Mononuclear cell (primary cell): ENCODE measurements at regions not wholly inside any gene's neighbourhood (a gene's known extent, or its start where the extent isn't known, plus 50 kb on each side); places are given as distances from the start of the nearest gene placed in this dataset.
"Not testable (repeated sequence)": the region's sequence is repeated elsewhere in the genome, so short reads cannot be mapped to it uniquely, and the experiment has no call there.

Experiments used
- H3K27me3 ChIP-seq: 2 replicates; pipeline ENCODE4 v1.6.0; 2011; ENCODE audit warnings: low read length, control low read depth; ENCODE audit not compliant: insufficient read depth
- H3K4me1 ChIP-seq: 2 replicates; pipeline ENCODE4 v1.5.1; 2011; ENCODE audit warnings: mild to moderate bottlenecking, low read length, control low read depth; ENCODE audit not compliant: insufficient read depth
- H3K4me3 ChIP-seq: 2 replicates; pipeline ENCODE4 v1.5.1; 2011; ENCODE audit warnings: mild to moderate bottlenecking, low read length, moderate library complexity
- H3K9me3 ChIP-seq: 2 replicates; pipeline ENCODE4 v1.5.1; 2011; ENCODE audit warnings: low read depth, mild to moderate bottlenecking, control low read depth, low read length

GRCh38 chr5:163825661-163826060, 320.2 kb downstream of the MAT2B start:
- Histone ChIP-seq H3K4me1 (no peaks in the 10 kb centered on the region), H3K27me3 (no peaks in the 10 kb centered on the region), H3K4me3 (no peak overlapping the region), H3K9me3 (peaks cover under 1% of the 10 kb centered on the region)

DNA sequence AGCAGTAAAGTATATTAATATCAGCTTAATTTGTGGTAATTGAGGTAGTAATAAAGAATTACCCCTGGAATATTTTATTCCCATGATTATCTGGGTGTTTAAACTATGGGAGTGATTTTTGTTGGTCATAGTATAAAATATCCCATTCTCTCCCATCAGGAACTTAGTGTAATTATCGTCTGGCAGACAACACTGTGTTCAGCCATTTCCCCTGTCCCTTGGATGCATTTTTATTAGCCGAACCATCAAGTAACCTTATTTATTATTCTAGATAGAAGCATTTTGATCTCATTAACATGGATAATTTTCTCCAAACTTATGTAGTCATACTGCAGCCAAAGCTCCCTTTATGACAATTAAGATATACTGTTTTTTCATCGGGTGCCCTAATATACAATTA, 320.8 kb downstream of the MAT2B start:
- H3K4me3 ChIP-seq: no peak overlapping the region
- H3K4me1 ChIP-seq: no peaks in the 10 kb centered on the region
- H3K27me3 ChIP-seq: no peaks in the 10 kb centered on the region
- H3K9me3 ChIP-seq: no peaks in the 10 kb centered on the region

DNA sequence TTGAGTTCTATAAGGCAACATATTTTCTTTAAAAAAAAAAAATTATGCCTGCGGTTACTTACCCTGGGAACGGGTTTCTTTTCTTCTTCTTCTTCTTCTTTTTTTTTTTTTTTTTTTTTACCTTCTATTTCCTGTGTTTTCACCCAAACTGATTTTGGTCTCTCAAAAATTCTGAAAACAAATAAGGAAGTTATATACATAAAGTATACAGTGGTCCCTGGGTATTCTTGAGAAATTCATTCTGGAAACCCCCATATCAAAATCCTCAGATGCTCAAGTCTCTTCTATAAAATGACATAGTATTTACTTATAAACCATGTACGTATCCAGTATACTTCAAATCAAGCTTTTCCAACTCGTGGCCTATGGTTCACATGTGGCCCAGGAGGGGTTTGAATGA, 326.7 kb downstream of the MAT2B start:
- no peaks in the 10 kb centered on the region for H3K27me3 ChIP-seq
- H3K4me3 ChIP-seq: no peak overlapping the region
- no peaks in the 10 kb centered on the region for H3K9me3 ChIP-seq
- H3K4me1 ChIP-seq: no peaks in the 10 kb centered on the region

DNA sequence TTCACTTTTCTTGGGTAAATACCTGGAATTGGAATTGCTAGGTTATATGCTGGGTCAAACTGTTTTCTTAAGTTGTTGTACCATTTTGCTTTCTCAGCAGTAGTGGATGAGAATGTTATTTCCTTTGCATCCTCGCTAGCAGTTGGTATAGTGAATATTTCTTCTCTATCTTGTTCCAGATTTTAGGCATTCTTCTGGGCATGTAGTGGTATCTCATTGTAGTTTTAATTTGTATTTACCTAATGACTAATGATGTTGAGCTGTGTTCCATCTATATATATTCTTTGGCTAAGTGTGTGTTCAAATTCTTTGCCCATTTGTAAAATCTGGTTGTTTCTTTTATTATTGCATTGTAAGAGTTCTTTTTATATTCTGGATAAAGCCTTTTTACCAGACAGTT, 333.3 kb downstream of the MAT2B start:
- H3K9me3 ChIP-seq: no peaks in the 10 kb centered on the region
- H3K27me3 ChIP-seq: no peaks in the 10 kb centered on the region
- no peaks in the 10 kb centered on the region for H3K4me1 ChIP-seq
- H3K4me3 ChIP-seq: no peak overlapping the region

DNA sequence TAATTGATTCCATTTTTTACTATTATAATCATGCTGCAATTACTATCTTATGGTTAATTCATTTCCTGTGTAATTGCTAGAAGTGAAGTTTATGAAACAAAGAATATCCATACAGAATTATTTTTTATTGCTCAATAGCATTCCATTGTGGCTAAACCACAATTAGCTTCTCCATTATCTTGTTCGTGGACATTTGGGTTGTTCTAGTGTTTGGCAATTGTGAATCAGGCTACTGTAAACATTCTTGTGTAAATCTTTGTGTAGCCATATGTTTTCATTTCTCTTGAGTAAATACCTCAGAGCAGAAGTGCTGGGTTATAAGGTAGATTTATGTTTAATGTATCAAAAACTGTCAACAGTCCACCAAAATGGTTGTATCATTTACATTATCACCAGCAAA, 341.1 kb downstream of the MAT2B start:
- H3K9me3 ChIP-seq: no peaks in the 10 kb centered on the region
- no peaks in the 10 kb centered on the region for H3K4me1 ChIP-seq
- H3K27me3 ChIP-seq: no peaks in the 10 kb centered on the region
- no peak overlapping the region for H3K4me3 ChIP-seq

DNA sequence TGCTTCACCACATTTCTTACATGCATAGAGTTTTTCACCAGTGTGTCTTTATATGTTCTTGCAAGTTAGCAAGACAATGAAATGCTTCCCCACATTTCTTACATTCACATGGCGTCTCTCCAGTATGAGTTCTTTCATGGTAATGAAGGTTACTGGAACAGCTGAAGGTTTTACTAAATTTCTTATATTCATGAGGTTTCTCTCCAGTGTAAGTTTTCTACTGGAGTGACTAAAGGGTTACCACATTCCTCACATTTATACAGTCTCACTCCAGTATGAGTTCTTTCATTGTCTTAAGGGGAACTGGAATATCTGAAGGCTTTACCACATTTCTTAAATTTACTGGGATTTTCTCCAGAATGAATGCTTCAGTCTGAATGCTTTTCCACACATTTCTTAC, 350.3 kb downstream of the MAT2B start:
- Histone ChIP-seq H3K4me3 (no peak overlapping the region), H3K9me3 (peaks cover 20% of the 10 kb centered on the region), H3K27me3 (no peaks in the 10 kb centered on the region), H3K4me1 (no peaks in the 10 kb centered on the region)

DNA sequence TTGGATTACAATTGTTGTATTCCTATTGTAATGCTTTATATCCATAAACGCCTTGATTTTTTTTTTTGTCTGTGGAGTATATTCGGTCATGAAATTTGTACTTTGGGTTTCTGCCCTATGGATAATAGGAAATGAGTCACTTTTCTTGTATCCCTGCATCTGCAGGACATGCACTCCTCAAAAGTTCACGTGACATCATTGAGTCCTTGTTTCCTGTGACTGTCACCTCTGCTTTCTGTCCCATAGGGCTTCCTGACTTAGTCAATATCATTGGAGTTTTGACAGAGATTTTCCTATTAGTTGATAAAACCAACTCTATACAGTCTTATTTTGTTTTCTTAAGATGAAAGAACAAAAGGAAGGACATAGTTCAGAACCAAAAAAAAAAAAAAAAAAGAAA, 356.3 kb downstream of the MAT2B start:
- Histone ChIP-seq H3K9me3 (peaks cover 5% of the 10 kb centered on the region), H3K4me1 (no peaks in the 10 kb centered on the region), H3K27me3 (no peaks in the 10 kb centered on the region), H3K4me3 (no peak overlapping the region)

DNA sequence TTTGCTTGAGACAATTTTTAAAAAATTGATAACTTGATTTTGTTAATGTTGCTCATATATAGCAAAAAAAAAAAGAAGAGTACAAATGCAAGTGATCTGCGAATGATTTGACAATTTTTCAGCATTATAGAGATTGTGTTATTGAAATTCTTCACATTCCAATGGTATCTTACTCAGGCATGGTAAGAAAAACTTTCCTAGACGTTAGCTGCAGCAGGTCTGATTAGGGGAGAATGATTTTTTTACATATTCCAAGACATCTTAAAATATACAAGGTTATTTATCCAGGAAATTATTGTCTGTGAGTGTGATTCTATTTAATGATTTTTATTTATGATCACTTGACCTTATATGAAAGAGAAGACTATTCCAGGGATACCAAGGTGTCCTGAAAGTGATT, 361.9 kb downstream of the MAT2B start:
- Histone ChIP-seq H3K4me3 (no peak overlapping the region), H3K9me3 (no peaks in the 10 kb centered on the region), H3K4me1 (no peaks in the 10 kb centered on the region), H3K27me3 (no peaks in the 10 kb centered on the region)

DNA sequence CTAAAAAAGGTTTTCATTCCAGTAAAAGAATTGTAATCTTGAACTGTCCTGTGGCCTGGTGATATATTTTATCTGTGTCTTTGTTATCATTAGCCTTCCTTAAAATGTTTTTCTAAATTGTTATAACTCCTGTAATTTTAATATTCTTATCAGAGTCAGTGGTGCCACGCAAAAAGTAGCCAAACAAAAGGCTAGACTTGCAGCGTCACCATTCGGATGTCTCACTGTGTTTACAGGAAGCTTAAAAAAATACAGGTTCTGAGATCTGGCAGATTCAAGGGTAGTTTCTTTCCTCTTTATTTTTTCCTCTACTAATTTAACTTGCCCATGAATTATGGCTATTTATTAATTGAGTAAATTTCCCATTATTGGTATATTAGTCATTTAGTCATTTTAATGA, 362.3 kb downstream of the MAT2B start:
- Histone ChIP-seq H3K4me3 (no peak overlapping the region), H3K4me1 (no peaks in the 10 kb centered on the region), H3K9me3 (no peaks in the 10 kb centered on the region), H3K27me3 (no peaks in the 10 kb centered on the region)

GRCh38 chr5:163869581-163869980, 364.2 kb downstream of the MAT2B start:
- no peaks in the 10 kb centered on the region for H3K27me3 ChIP-seq
- no peaks in the 10 kb centered on the region for H3K9me3 ChIP-seq
- H3K4me3 ChIP-seq: no peak overlapping the region
- no peaks in the 10 kb centered on the region for H3K4me1 ChIP-seq

GRCh38 chr5:163870441-163870840, 365.0 kb downstream of the MAT2B start:
- no peaks in the 10 kb centered on the region for H3K27me3 ChIP-seq
- no peaks in the 10 kb centered on the region for H3K9me3 ChIP-seq
- H3K4me1 ChIP-seq: no peaks in the 10 kb centered on the region
- no peak overlapping the region for H3K4me3 ChIP-seq

DNA sequence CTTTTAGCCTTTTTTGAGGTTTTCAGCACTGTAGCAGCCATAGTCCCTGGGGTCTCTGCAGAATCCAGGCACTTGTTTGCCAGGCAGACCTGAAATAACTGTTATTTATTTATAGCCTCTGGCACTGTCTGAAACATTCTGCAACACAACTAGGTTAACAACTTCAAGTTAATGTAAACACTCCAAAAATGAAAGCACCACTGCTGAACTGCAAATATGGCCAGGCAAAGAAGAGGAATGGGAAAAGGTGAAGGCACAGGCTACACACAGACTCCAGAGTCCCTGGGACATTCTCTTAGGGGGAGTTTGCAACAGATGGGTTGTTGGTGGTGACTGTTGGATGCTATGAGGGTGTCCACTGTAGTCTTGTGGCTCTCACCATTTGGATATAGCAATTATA, 369.0 kb downstream of the MAT2B start:
- no peak overlapping the region for H3K4me3 ChIP-seq
- H3K4me1 ChIP-seq: no peaks in the 10 kb centered on the region
- no peaks in the 10 kb centered on the region for H3K9me3 ChIP-seq
- H3K27me3 ChIP-seq: no peaks in the 10 kb centered on the region

GRCh38 chr5:163874912-163875311, 369.5 kb downstream of the MAT2B start:
- not testable (repeated sequence) for H3K9me3 ChIP-seq, H3K4me1 ChIP-seq, H3K4me3 ChIP-seq, H3K27me3 ChIP-seq

GRCh38 chr5:163877865-163878264, 372.4 kb downstream of the MAT2B start:
- no peaks in the 10 kb centered on the region for H3K27me3 ChIP-seq
- no peak overlapping the region for H3K4me3 ChIP-seq
- H3K9me3 ChIP-seq: no peaks in the 10 kb centered on the region
- no peaks in the 10 kb centered on the region for H3K4me1 ChIP-seq

- Histone ChIP-seq H3K27me3 (no peaks in the 10 kb centered on the region), H3K9me3 (no peaks in the 10 kb centered on the region), H3K4me1 (no peaks in the 10 kb centered on the region), H3K4me3 (no peak overlapping the region)
Observed at GRCh38 chr5:163878490-163878889, 373.1 kb downstream of the MAT2B start.

DNA sequence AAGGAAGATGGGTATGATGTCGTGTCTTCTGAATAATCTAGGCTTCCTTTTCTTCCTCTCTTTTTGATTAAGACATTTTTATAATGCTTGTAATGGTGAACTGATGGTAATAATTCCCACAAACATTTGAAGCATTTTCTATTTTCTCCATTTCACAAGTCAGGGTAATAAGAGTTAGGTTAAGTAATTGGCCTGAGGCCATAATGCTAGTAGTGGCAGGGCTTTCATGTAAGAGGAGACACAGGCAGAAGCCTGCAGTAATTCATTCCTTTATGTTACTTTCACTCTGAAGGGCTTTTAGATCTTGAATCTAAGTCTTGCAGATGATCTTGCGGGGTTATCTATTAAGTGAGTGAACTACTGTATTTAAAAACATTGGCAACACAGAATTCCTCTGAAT, 374.9 kb downstream of the MAT2B start:
- H3K27me3 ChIP-seq: no peaks in the 10 kb centered on the region
- no peaks in the 10 kb centered on the region for H3K4me1 ChIP-seq
- no peaks in the 10 kb centered on the region for H3K9me3 ChIP-seq
- H3K4me3 ChIP-seq: no peak overlapping the region

GRCh38 chr5:163885117-163885516, 379.7 kb downstream of the MAT2B start:
- no peaks in the 10 kb centered on the region for H3K4me1 ChIP-seq
- no peak overlapping the region for H3K4me3 ChIP-seq
- H3K9me3 ChIP-seq: no peaks in the 10 kb centered on the region
- no peaks in the 10 kb centered on the region for H3K27me3 ChIP-seq
